Esophagus squamous epithelium (tissue), 4 donors: ENCODE measurements at regions not wholly inside any gene's neighbourhood (a gene's known extent, or its start where the extent isn't known, plus 50 kb on each side); places are given as distances from the start of the nearest gene placed in this dataset.

ENCODE experiments used
- POLR2A ChIP-seq, 4 donors: fragments of 450-650 bp; IDR thresholded peaks; one replicate each; pipeline ENCODE4 v1.6.1; 2017; ENCODE audit warnings: antibody characterized with exemption in 4 of 4, mild to moderate bottlenecking in 4 of 4, moderate library complexity in 3 of 4
- TF ChIP-seq, protein P1 (sequence below), 6 experiments: fragments of 450-650 bp in 4 of 6; fragments of 200-600 bp in 2 of 6; sonication (generic) in 2 of 6; IDR thresholded peaks; one replicate each; pipeline ENCODE4 v1.5.1; 2016 to 2019; ENCODE audit warnings: antibody characterized with exemption in 6 of 6, mild to moderate bottlenecking in 4 of 6, moderate library complexity in 4 of 6

DNA sequence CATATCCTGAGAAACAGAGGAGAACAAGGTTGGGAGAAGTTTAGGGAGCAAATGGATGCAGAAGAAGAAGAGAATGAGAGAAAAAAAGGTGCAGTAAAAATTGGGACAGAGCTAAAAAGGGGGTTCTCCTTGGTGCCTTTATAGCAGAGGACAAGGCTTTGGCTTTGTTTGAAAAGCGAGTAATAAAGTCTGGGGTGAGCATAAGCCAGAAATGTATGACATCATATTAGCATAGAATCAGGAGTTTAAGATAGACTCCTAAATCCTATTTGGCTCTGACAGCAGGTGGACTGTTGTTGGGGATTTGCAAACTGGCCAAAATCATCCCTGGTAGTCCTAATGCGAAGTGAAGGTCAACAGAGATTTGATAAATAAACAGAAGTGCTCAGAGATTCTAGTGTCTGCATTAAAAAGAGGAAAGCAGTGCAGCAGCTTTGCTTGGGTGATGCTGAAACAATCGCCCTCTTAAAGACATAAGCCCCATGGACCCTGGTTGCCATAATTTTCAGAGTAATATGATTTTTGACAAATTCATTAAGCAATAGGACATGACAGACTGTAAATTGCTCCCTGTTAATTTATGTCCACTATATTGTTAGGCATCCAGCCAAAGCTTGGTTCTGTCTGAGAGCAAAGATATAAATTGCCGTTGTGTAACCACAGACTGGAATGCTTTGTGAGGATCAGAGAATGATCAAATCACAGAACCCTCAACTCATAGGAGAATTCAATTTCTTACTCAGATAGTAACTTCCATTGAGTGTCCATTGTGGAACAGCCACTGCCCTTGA, 385.0 kb upstream of the NFIA start:
- TF ChIP-seq, protein P1, sequence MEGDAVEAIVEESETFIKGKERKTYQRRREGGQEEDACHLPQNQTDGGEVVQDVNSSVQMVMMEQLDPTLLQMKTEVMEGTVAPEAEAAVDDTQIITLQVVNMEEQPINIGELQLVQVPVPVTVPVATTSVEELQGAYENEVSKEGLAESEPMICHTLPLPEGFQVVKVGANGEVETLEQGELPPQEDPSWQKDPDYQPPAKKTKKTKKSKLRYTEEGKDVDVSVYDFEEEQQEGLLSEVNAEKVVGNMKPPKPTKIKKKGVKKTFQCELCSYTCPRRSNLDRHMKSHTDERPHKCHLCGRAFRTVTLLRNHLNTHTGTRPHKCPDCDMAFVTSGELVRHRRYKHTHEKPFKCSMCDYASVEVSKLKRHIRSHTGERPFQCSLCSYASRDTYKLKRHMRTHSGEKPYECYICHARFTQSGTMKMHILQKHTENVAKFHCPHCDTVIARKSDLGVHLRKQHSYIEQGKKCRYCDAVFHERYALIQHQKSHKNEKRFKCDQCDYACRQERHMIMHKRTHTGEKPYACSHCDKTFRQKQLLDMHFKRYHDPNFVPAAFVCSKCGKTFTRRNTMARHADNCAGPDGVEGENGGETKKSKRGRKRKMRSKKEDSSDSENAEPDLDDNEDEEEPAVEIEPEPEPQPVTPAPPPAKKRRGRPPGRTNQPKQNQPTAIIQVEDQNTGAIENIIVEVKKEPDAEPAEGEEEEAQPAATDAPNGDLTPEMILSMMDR (IDR thresholded peaks at IDR 0.05), result no peak
- no peak for TF ChIP-seq POLR2A (IDR thresholded peaks at IDR 0.05)
